HCT116 (cell line): ENCODE measurements at regions not wholly inside any gene's neighbourhood (a gene's known extent, or its start where the extent isn't known, plus 50 kb on each side); places are given as distances from the start of the nearest gene placed in this dataset.

Experiments used
- ATAC-seq: fragments of 200-7000 bp; cut with Tn5 transposase; 2 replicates; pipeline ENCODE4 v1.9.1; 2020; ENCODE audit warnings: mild to moderate bottlenecking, moderate library complexity
- BruUV-seq: library from RNA; stranded (reverse); fragments of 400-500 nt; replicated peaks from 2 replicates; lab custom pipeline; 2021; lab: Mats Ljungman, UMichigan
- CTCF ChIA-PET: fragments of 300-600 bp; sonication (Branson Sonifier 250); formaldehyde crosslinking; loops from one replicate; lab custom pipeline; 2021; ENCODE audit warnings: antibody characterized with exemption; lab: Charles Lee
- POLR2A ChIA-PET: fragments of 300-600, 350-600 bp; sonication (Branson Sonifier 250); formaldehyde crosslinking; loops from one replicate; lab custom pipeline; 2021; ENCODE audit warnings: antibody characterized with exemption; lab: Charles Lee
- RAD21 ChIA-PET, 2 experiments: fragments of 300-600 bp; sonication (Branson Sonifier 250); formaldehyde crosslinking; loops; one replicate each; lab custom pipeline; 2023; ENCODE audit warnings: low total read pairs in 2 of 2; ENCODE audit not compliant: uncharacterized antibody in 2 of 2, unreplicated experiment in 2 of 2, low non-redundant PET in 1 of 2; lab: Charles Lee
- DNase-seq: peaks from one replicate; pipeline ENCODE4 v3.0.0-alpha.2; 2010; ENCODE audit warnings: low read depth, low spot score
- H2AFZ ChIP-seq: fragments of 200-600 bp; shearing (Covaris generic), sonication (generic); 2 replicates; pipeline ENCODE4 v1.6.1; 2017; ENCODE audit warnings: low read depth, mixed run types, mixed read lengths, antibody characterized with exemption, low read length; ENCODE audit not compliant: poor library complexity, severe bottlenecking
- H3K27ac ChIP-seq: 2 replicates; pipeline ENCODE4 v1.5.1; 2012; ENCODE audit warnings: low read depth, low read length
- H3K27me3 ChIP-seq: fragments of 200-600 bp; sonication (generic); 2 replicates; pipeline ENCODE4 v1.6.1; 2016; ENCODE audit warnings: mixed run types, low read length, mixed read lengths; ENCODE audit not compliant: insufficient read depth
- H3K36me3 ChIP-seq, 2 experiments: fragments of 200-500 bp in 1 of 2; fragments of 200-600 bp in 1 of 2; sonication (Bioruptor generic) in 1 of 2; sonication (generic) in 1 of 2; 2 replicates each; pipeline versions ENCODE4 v1.5.1 to v1.6.1; 2014 to 2016; ENCODE audit warnings: low read length in 2 of 2, inconsistent platforms in 1 of 2, mixed read lengths in 1 of 2, mixed run types in 1 of 2; ENCODE audit not compliant: insufficient read depth in 2 of 2, control insufficient read depth in 1 of 2
- H3K4me1 ChIP-seq, 2 experiments: fragments of 200-600 bp in 1 of 2; sonication (generic) in 1 of 2; 2 replicates each; pipeline versions ENCODE4 v1.5.1 to v1.6.1; 2012 to 2017; ENCODE audit warnings: low read length in 2 of 2, inconsistent platforms in 1 of 2, mild to moderate bottlenecking in 1 of 2, mixed read lengths in 1 of 2, mixed run types in 1 of 2, moderate library complexity in 1 of 2; ENCODE audit not compliant: insufficient read depth in 2 of 2, control insufficient read depth in 1 of 2
- H3K4me2 ChIP-seq: fragments of 200-600 bp; sonication (generic); 2 replicates; pipeline ENCODE4 v1.6.1; 2017; ENCODE audit warnings: mixed run types, low read length, mixed read lengths
- H3K4me3 ChIP-seq, 2 experiments: fragments of 200-600 bp in 1 of 2; sonication (generic) in 1 of 2; replicated peaks in 1 of 2; 2 replicates each; pipeline ENCODE4 v1.5.1; 2011 to 2016; ENCODE audit warnings: low read length in 2 of 2, control low read depth in 1 of 2, low read depth in 1 of 2, mild to moderate bottlenecking in 1 of 2, mixed read lengths in 1 of 2, mixed run types in 1 of 2
- H3K79me2 ChIP-seq: fragments of 200-600 bp; sonication (generic); 2 replicates; pipeline ENCODE4 v1.6.1; 2017; ENCODE audit warnings: mild to moderate bottlenecking, mixed run types, low read length, moderate library complexity, mixed read lengths; ENCODE audit not compliant: insufficient read depth
- H3K9ac ChIP-seq: fragments of 200-600 bp; sonication (generic); 2 replicates; pipeline ENCODE4 v1.6.1; 2016; ENCODE audit warnings: low read length, mixed read lengths
- H3K9me2 ChIP-seq: fragments of 200-600 bp; sonication (generic), shearing (Covaris generic); 2 replicates; pipeline ENCODE4 v1.6.1; 2017; ENCODE audit warnings: mixed run types, mild to moderate bottlenecking, moderate library complexity; ENCODE audit not compliant: insufficient read depth
- H3K9me3 ChIP-seq, 2 experiments: fragments of 200-500 bp in 1 of 2; fragments of 200-600 bp in 1 of 2; sonication (Bioruptor generic) in 1 of 2; sonication (generic) in 1 of 2; 2 replicates each; pipeline ENCODE4 v1.6.1; 2014 to 2017; ENCODE audit warnings: low read length in 2 of 2, mixed read lengths in 2 of 2, inconsistent platforms in 1 of 2, low read depth in 1 of 2, mild to moderate bottlenecking in 1 of 2, mixed run types in 1 of 2, moderate library complexity in 1 of 2; ENCODE audit not compliant: control insufficient read depth in 1 of 2, insufficient read depth in 1 of 2
- H4K20me1 ChIP-seq: fragments of 200-600 bp; sonication (generic), shearing (Covaris generic); 2 replicates; pipeline ENCODE4 v1.6.1; 2017; ENCODE audit warnings: mixed run types, mild to moderate bottlenecking, moderate library complexity; ENCODE audit not compliant: insufficient read depth
- CEBPB ChIP-seq: IDR thresholded peaks from 2 replicates; pipeline ENCODE4 v1.6.1; 2012; ENCODE audit warnings: low read depth
- ELF1 ChIP-seq: IDR thresholded peaks from 2 replicates; pipeline ENCODE4 v1.6.1; 2012; ENCODE audit warnings: low read depth, borderline replicate concordance
- POLR2A ChIP-seq: IDR thresholded peaks from 2 replicates; pipeline ENCODE4 v1.7.0; 2011; ENCODE audit warnings: borderline replicate concordance; ENCODE audit not compliant: insufficient read depth, insufficient read length; ENCODE audit errors: extremely low read depth
- RAD21 ChIP-seq: IDR thresholded peaks from 2 replicates; pipeline ENCODE4 v1.6.1; 2012; ENCODE audit warnings: low read depth, mild to moderate bottlenecking
- ZFX ChIP-seq: fragments of 450-650 bp; IDR thresholded peaks from 2 replicates; pipeline ENCODE4 v1.6.1; 2017
- ZNF274 ChIP-seq: fragments of 200-500 bp; sonication (Bioruptor generic); IDR thresholded peaks from 2 replicates; pipeline ENCODE4 v1.6.1; 2014; ENCODE audit warnings: mild to moderate bottlenecking, low read depth, low read length, inconsistent platforms
- intact Hi-C: fragments of 100-400 bp; cut with micrococcal nuclease; formaldehyde crosslinking; loops from 2 replicates; pipeline ENCODE4 v1.10.0; 2022
- TF ChIP-seq, protein P1 (sequence below): IDR thresholded peaks from 2 replicates; pipeline ENCODE4 v1.6.1; 2011; ENCODE audit warnings: mild to moderate bottlenecking, low read length, moderate library complexity; ENCODE audit not compliant: insufficient replicate concordance; ENCODE audit errors: extremely low read depth
- TF ChIP-seq, protein P2 (sequence below), 3 experiments: fragments of 200-600 bp in 1 of 3; sonication (generic) in 1 of 3; IDR thresholded peaks in 2 of 3; conservative IDR thresholded peaks in 1 of 3; 2 replicates each; pipeline ENCODE4 v1.5.1; 2012 to 2017; ENCODE audit warnings: low read depth in 2 of 3, low read length in 2 of 3, antibody characterized with exemption in 1 of 3, borderline replicate concordance in 1 of 3, control low read depth in 1 of 3, mild to moderate bottlenecking in 1 of 3, mixed read lengths in 1 of 3, mixed run types in 1 of 3, moderate library complexity in 1 of 3; ENCODE audit not compliant: insufficient read depth in 1 of 3

DNA sequence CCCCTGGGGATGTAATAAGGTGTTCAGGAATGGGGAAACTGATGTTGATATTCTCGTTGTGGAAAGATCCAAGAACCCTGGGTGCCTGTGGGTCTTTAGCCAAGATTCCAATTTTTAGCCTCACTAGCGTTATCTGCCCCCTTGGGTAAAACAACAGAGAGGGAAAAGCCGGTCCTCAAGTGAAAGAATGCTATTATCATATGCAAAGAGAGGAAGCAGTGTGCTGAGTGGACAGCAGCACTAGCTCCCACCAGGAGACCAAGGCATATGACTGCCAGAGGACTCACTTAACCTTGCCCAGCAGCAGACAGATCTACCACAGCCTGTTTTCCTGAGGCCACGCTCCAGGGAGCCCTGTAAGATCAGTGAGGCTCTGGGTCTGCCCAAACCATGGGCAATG lies 257.9 kb upstream of the CPEB2 start:
- no peak for ATAC-seq
- H2AFZ ChIP-seq: no peak overlapping the region
- no peak for DNase-seq
- intact Hi-C loops: no loop called here
- no peak overlapping the region for H3K9ac ChIP-seq
- no peaks in the 10 kb centered on the region for H3K9me2 ChIP-seq
- no peaks in the 10 kb centered on the region for H3K9me3 ChIP-seq
- H3K36me3 ChIP-seq: no peaks in the 10 kb centered on the region
- no peak overlapping the region for H3K4me2 ChIP-seq
- no peak overlapping the region for H3K27ac ChIP-seq
- TF ChIP-seq POLR2A (no peak), CEBPB (no peak), ZFX (no peak), ZNF274 (no peak), RAD21 (no peak)
- TF ChIP-seq, protein P1, sequence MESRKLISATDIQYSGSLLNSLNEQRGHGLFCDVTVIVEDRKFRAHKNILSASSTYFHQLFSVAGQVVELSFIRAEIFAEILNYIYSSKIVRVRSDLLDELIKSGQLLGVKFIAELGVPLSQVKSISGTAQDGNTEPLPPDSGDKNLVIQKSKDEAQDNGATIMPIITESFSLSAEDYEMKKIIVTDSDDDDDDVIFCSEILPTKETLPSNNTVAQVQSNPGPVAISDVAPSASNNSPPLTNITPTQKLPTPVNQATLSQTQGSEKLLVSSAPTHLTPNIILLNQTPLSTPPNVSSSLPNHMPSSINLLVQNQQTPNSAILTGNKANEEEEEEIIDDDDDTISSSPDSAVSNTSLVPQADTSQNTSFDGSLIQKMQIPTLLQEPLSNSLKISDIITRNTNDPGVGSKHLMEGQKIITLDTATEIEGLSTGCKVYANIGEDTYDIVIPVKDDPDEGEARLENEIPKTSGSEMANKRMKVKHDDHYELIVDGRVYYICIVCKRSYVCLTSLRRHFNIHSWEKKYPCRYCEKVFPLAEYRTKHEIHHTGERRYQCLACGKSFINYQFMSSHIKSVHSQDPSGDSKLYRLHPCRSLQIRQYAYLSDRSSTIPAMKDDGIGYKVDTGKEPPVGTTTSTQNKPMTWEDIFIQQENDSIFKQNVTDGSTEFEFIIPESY: no peak
- H3K4me1 ChIP-seq: no peaks in the 10 kb centered on the region
- POLR2A ChIA-PET: no interaction called here
- CTCF ChIA-PET: no interaction called here
- no peak overlapping the region for H3K4me3 ChIP-seq
- H4K20me1 ChIP-seq: no peaks in the 10 kb centered on the region
- RAD21 ChIA-PET: no interaction called here
- no TSS peak for BruUV-seq
- H3K27me3 ChIP-seq: no peaks in the 10 kb centered on the region
- H3K79me2 ChIP-seq: no peaks in the 10 kb centered on the region

DNA sequence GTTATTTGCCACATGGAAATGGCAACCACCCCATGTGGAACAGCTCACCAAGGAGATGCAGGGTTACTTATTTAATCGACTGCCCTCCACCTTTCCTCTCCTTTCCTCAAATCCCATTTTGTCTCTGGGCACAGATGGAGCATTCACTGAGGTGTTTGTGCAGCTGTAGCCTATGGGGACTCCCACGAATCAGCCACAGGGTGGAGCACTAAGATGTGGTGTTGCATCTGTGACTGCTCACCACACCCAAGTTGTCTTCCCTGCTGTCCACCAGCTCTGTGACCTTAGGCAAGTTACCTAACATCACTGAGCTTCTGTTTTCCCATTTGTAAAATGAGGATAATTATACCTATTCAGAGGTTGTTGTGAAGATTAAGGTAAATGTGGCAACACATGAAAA lies 252.4 kb upstream of the CPEB2 start:
- Histone ChIP-seq H3K9ac (no peak overlapping the region), H3K4me2 (no peak overlapping the region), H4K20me1 (no peaks in the 10 kb centered on the region), H2AFZ (no peak overlapping the region), H3K9me3 (no peaks in the 10 kb centered on the region), H3K36me3 (no peaks in the 10 kb centered on the region), H3K27ac (no peak overlapping the region), H3K4me3 (no peak overlapping the region), H3K4me1 (no peaks in the 10 kb centered on the region), H3K27me3 (no peaks in the 10 kb centered on the region), H3K9me2 (no peaks in the 10 kb centered on the region), H3K79me2 (no peaks in the 10 kb centered on the region)
- TF ChIP-seq ELF1 (no peak), RAD21 (peak; percentile 49)
- TF ChIP-seq, protein P2, sequence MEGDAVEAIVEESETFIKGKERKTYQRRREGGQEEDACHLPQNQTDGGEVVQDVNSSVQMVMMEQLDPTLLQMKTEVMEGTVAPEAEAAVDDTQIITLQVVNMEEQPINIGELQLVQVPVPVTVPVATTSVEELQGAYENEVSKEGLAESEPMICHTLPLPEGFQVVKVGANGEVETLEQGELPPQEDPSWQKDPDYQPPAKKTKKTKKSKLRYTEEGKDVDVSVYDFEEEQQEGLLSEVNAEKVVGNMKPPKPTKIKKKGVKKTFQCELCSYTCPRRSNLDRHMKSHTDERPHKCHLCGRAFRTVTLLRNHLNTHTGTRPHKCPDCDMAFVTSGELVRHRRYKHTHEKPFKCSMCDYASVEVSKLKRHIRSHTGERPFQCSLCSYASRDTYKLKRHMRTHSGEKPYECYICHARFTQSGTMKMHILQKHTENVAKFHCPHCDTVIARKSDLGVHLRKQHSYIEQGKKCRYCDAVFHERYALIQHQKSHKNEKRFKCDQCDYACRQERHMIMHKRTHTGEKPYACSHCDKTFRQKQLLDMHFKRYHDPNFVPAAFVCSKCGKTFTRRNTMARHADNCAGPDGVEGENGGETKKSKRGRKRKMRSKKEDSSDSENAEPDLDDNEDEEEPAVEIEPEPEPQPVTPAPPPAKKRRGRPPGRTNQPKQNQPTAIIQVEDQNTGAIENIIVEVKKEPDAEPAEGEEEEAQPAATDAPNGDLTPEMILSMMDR (IDR thresholded peaks at IDR 0.05 in 2 of 3, conservative IDR thresholded peaks at IDR 0.05 in 1 of 3; ENCODE audit: borderline replicate concordance in 1 of 3, insufficient read depth in 1 of 3, low read depth in 2 of 3, low read length in 2 of 3): 0 out of 6 replicates have a peak, but pooled peaks of 1 of the 3 experiments have one; percentile 19
- intact Hi-C loops: no loop called here
- CTCF ChIA-PET: no interaction called here
- no TSS peak for BruUV-seq
- DNase-seq: no peak
- ATAC-seq: peak; percentile 50; the same call in 1 of the 2 replicates
- POLR2A ChIA-PET: no interaction called here
- RAD21 ChIA-PET: no interaction called here
